HCEC 1CT (cell line): ENCODE measurements at regions not wholly inside any gene's neighbourhood (a gene's known extent, or its start where the extent isn't known, plus 50 kb on each side); places are given as distances from the start of the nearest gene placed in this dataset.
"Not testable (repeated sequence)": the region's sequence is repeated elsewhere in the genome, so short reads cannot be mapped to it uniquely, and the experiment has no call there.

Source experiments
- DNase-seq: peaks from one replicate; pipeline ENCODE4 v3.0.0-alpha.2; 2017

DNA sequence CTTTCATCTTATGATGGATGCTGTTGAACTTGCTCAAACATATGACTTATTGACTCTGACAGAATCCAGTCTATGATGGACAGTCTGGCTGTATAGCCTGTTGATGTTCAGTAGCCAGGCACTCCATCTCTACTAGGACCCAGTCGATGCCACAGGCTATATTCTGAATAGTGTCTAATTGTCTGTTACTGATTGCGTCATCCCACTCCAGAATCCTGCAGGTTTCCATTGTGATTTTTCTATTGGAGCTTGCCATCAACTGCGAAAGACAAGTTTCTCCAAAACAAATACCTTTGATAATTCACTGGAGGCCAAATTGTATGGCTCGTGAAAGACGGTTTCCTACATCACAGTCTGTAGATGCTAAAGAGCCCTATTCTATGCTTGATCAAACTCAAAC lies 481.7 kb upstream of the CHORDC1 start:
- no peak for DNase-seq

DNA sequence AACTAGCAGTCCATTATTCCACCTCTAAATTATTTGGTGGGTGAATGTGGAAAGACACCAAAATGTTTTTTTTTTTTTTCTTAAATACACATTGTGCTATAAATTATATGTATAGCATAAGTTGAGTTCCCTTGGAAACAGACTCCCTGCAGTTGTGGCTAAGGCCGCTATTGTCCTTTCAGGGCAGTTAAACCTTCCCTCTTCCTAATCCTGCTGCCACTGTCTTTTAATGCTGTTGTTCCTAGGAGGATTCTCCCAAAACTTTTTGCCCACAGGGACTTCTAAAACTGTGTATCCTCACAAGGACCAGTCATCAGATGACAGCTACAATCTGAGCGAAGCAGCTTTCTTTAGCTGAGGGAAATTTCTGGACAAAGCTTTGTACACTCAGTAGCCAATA lies 478.9 kb upstream of the CHORDC1 start:
- DNase-seq = no peak

DNA sequence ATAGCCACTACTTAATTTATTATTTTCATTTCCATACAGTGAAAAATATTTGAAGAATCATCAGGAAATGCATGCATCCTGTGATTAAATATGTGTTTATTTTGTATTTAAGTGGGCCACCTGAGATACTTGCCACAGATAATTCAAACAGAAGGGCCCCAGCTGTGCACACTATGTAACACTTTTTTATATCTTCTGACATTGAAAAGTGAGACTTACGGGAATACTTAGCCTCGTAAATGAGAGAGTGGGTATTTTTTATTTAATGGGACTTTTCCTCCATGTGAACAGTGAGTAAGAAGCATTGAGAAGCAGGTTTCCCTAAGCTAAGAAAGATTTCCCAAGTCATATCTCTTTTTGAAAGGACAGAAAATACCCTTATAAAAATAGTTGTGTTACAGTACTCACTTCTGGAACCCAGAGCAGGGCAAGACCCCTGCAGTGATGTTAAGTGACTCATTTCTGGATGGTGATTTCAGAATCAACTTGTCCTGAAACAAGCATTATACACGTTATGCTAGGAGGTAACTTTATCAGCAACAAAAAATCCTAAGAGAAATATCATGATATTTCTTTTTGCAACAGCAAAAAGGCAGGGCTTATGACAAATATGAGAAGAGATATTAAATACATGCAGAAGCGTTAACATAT lies 478.1 kb upstream of the CHORDC1 start:
- DNase-seq = no peak

DNA sequence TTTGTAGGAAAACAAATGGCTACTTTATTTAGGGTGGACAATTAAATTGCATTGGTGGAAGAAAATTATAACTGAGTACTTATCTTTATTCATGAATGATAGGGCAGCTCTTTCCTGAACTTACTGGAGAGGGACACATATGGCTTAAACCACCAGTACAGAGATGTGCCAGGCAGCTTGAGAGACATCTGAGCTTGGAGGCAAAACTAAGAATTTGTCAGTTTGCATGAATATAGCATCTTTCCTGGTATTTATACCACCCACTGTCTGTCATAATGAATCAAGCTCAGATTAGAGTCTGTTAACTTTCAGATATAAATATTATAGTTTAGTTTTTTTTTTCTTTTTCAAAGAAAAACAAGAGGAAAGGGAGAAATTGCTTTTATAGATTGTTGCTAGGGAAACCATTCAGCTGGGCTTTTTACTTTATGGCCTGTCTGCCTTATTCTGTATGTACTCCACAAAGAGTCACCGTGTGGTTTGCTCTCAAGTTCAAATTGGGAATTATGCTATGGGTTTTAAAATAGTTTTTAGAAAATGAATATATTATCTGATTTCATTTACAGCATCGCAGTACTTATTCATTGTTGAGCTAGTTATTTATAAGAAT lies 477.0 kb upstream of the CHORDC1 start:
- no peak for DNase-seq

DNA sequence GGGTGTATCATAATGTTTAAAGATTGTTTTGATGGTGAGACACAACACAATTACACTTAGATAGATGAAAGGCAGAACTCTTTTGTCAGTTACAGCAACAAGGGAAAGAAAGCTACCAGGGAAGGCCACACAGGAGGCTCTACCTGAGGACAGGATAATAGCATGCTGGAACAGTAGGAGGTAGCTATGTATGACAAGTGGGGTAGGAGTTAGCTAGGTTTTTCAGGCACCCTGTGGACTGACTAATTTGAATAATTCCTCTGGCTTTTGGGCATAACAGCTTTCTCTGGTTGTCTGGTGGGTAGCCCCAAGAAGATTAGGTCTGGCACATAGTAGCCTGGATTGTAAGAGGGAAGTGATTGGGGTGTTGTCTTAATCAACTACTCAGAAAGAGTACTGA lies 475.4 kb upstream of the CHORDC1 start:
- no peak for DNase-seq

DNA sequence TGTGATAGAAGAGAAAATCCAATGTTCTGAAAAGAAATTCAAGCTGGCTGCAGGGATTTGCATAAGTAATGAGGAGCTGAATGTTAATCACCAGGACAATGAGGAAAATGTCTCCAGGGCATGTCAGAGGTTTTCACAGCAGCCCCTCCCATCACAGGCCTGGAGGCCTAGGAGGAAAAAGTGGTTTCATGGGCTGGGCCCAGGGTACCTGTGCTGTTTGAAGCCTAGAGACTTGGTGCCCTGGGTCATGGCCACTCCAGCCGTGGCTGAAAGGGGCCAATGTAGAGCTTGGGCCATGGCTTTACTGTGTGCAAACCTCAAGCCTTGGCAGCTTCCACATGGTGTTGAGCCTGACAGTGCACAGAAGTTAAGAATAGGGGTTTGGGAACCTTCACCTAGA lies 452.6 kb upstream of the CHORDC1 start:
- DNase-seq = not testable (repeated sequence)

DNA sequence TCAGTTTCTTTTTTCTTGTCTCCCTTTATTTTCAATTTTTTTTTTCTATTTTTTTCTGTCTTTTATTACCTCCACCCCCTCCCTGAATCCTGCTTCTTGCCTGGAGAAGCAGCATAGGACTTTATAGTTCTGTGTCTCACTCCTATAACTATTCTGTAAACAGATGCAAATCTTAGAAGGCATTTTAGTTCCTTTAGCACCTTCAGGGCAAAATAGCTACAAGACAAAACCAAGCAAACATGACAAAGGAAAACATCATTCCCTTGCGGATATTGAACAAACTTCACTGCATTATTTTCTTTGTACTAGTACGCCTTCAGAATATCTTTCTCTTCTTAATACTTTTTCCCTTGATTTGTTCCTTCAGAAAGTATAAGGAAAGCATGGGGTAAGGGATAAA lies 446.2 kb upstream of the CHORDC1 start:
- DNase-seq = no peak

DNA sequence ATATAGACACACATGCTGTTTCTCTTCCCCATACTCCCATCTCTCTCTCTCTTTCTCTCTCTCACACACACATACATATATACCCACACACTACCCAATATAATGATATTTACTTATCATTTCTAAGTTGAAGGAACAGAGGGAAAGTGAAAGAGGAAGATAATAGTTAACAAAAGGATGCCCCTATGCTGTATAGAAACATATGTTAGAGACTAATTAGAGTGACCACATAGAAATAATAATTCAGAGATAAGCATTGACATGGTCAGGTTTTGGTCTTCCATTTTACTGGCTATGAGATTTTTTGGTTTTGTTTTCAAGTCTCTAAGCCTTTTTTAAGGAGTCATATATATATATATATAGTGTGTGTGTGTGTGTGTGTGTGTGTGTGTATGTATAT lies 445.7 kb upstream of the CHORDC1 start:
- no peak for DNase-seq

DNA sequence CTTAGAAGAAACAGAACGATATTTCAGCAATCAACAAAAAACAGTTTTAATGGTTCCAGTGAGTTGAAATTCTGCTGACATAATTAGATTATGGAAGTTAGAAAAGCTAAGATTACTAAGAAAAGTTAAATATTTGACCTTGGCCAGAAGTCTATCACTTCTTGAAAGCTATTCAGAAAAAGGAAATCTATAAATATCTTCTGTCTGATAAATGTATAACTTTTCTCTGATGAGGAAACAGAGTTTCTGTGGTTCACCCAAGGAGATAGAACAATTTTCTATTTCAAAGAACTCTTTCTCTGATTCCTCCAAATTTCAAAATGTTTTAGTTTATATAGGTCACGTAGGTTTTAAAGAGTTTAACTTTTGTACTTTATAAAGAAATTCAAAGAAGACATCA lies 438.4 kb upstream of the CHORDC1 start:
- DNase-seq = no peak

DNA sequence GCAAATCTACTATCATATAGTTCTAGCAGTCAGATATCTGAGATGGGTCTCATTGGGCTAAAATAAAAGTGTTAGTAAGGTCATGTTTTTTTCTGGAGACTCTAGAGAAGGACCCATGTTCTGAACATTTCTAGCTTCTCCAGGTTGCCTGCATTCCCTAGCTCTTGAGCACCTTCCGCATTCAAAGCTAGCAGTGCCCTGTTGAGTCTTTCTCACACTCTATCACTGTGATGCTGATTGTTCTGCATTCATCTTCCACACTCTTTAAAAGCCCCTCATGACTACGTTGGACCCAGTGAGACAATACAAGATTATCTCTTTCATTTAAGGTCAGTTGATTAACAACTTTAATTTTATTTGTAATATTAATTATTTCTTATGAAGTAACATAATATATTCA lies 433.3 kb upstream of the CHORDC1 start:
- no peak for DNase-seq

DNA sequence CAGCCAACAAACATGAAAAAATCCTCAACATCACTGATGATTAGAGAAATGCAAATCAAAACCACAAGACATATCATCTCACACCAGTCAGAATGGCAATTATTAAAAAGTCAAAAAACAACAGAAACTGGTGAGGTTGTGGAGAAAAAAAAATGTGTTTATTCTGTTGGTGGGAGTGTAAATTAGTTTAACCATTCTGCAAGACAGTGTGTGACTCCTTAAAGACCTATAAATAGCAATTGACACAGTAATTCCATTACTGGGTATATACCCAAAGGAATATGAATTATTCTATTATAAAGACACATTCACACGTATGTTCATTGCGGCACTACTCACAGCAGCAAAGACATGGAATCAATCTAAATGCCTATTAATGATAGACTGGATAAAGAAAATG lies 427.3 kb upstream of the CHORDC1 start:
- no peak for DNase-seq

DNA sequence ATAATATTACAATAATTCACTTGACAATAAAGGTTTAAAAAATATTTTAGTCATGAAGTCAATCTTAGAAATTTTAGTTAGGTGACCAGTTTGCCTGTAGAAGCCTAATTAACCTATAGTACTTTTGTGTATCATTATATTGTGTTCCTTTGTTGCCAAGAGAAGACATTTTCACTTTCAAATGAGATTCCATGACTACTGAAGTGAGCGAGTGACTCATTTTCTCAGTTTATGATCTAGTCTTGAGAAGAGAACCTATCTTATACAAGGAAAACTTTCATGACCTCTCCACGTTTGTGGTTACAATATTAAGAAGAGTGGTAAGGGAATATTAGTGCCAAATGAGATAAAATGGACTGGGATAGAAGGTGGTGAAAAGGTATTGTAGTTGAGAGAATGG lies 423.9 kb upstream of the CHORDC1 start:
- no peak for DNase-seq

DNA sequence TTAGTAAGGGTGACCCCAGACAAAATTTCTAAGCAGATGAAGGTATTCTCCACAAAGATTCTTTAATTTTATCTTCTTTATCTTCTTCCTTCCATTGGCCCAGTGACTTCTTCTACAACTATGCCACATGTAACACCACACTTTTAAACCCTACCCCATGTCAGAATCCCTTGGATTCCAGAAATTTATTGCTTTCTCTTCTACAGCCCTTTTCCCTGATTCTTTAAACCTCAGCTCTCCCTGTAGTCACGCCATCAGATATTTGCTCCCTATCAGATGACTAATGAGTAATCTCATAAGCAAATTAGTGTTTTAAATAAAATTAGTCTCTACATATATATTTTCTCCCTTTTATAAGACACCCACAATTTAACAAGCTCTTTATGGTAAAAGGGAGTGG lies 423.4 kb upstream of the CHORDC1 start:
- no peak for DNase-seq

DNA sequence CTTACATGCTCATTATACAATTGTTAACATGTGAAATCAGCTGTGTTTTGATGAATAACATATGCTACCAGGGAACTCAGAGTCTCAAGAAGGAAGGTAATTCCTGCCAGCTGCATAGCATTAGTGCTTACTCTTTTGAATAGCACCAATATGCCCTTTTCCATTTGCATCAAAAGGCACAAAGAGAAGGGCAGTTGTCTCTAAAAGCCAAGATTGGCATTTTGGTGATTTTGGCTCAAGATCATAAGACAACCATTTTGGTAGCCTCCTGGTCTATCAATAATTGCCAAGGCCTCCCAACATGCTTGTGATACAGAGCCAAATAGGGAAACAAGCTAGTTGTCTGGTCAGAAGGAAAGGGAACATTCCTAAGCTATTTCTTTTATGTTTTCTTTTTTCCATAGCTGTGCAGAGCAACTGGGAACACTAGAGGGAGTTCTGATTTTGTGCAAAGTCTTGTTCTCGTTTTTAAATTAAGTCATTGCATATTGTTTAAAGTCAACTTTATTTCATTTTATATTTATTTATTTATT lies 416.7 kb upstream of the CHORDC1 start:
- no peak for DNase-seq

DNA sequence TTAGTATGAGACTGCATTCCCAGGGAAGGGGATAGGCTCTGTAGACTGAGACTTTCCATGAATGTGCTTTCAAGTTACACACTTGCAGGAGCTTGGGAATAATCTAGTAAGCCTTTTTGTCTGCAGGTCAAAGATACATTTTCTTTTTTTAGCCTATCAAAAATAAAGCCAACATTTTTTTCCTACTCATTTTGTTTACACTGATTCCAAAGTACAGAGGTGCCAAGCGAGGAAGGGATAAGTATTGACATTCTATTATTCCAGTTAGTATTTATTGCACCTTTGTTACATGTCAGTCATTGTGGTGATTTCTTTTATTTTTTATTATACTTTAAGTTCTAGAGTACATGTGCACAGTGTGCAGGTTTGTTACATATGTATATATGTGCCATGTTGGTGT lies 413.0 kb upstream of the CHORDC1 start:
- DNase-seq = no peak

DNA sequence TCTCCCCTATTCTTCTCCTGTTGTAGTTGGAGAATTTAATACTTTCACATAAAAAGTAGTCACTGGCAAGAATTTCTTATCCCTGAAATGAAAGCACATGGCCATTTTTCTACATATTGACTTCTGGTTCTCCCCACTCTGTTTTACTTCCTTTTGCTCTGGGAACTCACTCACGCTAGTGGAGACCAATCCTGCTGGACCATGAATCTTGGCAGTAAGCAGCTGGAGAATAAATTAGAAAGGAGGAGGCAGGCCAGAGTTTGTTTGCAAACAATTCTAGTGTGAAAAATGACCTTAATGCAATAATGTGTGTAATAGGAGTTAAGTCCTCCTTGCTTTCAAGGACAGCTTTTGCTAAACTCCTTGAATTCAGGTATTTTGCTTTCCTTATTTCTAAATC lies 412.3 kb upstream of the CHORDC1 start:
- DNase-seq = no peak

DNA sequence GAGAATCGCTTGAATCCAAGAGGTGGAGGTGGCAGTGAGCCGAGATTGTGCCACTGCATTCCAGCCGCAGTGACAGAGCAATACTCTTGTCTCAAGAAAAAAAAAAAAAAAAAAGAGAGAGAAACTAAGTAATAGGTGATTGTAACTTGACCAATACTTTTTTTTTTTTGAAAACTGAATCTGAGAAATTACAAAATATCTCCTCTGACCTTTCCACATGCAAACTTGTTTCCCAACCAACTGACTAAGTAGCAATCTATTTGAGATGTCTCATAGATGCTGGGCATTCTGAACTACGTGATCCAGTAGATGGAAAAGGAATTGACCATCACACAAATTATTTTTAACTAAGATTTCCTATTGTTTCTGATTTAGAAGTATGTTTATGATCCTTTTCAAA lies 407.3 kb upstream of the CHORDC1 start:
- DNase-seq = no peak

DNA sequence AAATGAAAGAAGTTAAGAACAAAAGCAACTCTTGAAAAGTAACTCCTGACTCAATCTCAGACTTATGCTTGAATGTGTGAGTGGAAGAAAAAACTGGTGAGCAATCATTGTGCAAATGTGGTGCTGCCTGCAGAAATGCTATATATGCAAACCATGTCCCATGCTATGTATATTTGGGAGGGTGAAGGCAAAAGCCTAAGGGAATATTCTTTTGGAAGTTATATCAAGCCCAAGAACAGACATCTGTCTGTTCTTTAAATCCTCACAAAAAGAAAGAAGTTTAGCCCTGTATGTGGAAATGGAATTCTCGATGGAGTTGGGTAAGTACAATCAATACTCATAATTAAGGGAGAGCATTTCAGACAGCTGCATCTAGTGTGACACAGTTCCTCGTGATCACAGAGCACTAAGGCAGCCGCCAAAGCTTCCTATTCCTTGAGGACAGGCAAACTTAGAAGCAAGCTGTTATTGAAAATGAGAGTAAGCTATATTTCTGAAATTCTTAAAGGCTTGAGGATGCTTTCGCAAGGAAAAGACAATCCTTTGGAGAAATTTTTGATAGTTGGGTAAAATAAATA lies 406.5 kb upstream of the CHORDC1 start:
- no peak for DNase-seq

DNA sequence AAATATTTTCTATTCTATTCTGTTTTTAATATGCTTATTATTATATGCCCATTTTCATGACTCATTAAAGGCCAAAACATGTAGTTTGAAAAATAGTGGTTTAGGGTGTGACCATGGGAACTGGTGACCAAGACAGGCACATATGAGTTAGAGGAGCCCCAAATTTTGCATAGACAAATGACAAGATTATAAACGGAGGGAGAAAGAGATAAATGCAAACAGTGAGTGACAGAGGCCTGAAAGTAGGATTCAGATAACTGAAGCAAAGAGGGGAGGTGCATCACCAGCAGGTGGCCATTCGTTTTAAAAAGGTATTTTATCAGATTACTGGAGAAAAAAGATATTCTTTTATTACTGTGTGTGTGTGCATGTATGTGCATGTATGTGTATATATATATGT lies 391.5 kb upstream of the CHORDC1 start:
- DNase-seq = no peak

DNA sequence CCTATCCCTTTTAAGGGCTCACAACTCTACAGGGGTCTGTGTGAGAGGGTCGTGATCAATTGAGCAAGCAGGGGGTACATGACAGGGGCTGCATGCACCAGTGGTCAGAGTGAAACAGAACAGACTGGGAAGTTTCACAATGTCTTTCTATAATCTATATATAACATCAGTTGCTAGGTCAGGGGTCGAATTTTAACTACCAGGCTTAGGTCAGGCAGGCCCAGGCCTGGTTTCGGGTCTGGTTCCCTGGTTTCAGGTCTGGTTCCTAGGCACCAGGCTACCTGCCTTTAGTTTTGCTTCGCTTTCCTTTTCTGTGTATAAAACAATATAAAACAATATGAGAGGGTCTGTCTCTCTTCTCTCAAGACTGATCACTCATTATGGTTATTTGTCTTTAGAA lies 390.2 kb upstream of the CHORDC1 start:
- DNase-seq = not testable (repeated sequence)

DNA sequence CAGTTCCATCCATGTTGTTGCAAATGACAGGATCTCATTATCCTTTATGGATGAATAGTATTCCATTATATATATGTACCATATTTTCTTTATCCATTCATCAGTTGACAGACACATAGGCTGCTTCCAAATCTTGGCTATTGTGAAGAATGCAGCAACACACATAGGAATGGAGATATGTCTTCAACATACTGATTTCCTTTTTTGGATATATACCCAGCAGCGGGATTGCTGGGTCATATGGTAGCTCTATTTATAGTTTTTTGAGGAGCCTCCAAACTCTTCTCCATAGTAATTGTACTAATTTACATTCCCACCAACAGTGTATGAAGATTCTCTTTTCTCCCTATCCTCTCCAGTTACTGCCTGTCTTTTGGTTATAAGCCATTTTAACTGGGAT lies 383.9 kb upstream of the CHORDC1 start:
- DNase-seq = no peak

DNA sequence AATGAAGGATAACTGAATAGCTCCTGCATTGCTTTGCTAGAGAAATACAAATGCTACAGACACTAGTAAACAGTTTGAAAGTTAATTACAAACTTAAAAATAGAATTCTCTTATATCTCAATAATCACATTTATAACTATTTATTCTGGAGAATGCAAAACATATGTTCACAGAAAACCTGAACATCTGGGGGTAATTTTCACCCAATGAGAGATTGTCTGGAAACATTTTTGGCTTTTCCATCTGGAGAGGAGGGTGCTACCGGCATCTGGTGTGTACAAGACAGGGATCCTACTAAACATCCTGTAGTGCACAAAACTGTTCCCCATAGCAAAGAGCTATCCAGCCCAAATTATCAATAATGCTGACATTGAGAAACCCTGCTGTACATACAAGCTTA lies 378.4 kb upstream of the CHORDC1 start:
- DNase-seq = no peak

DNA sequence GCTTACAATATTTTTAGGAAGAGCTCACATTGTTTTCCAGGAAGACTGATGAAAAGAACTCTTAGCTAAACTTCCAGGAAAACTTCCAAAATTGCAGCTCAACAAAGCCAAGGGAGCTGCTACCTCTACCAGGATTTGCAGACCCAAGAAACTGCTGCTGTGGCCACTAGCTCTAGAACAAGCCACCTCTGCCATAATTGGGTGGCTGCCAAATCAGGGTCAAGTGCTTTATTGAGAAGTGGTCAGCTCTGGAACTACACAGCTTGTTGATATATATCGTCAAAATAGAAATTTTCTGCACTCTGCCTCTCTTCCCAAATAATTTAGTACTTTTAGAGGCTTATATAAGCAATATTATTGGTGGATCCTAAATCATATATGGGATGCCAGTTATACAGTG lies 371.8 kb upstream of the CHORDC1 start:
- no peak for DNase-seq

DNA sequence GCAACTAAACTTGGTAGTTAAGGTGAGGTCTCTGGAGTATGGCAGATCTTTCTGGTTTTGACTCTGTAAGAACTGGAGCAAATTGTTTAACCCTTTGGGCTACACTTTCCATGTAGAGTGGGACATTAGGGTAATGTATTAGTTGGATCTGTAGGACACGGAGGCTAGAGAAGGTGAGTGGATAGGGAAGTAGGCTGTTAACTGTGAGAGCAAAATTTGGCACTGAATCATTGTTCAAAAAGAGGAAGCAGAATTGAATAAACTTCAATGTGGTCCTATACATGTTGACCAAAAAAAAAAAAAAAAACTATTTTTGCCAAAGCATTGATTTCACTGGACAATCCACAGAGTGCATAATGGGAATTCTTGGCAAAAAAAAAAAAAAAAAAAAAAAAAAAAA lies 370.2 kb upstream of the CHORDC1 start:
- DNase-seq = no peak

DNA sequence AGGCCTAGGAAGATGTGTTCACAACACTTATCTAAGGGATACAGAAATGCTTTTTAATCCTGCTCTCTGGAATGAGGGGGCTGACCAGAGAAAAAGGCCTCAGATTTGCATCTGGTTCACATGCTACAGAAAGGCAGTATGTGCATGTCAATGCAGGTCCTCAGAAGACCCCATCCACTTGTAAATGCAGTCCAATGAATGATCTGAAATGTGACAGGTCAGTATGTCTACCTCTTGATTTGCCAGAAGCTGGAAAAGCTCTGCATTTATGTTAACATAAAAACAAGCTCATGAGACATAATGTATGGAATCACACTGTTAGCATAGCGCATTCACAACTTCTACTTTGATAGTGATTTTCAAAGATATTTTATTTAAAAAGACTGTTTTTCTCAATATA lies 367.4 kb upstream of the CHORDC1 start:
- no peak for DNase-seq
